Erythroblast (primary cell): ENCODE measurements at regions not wholly inside any gene's neighbourhood (a gene's known extent, or its start where the extent isn't known, plus 50 kb on each side); places are given as distances from the start of the nearest gene placed in this dataset.

ENCODE experiments used
- DNase-seq, 2 experiments: peaks; one replicate each; lab custom pipeline; 2025; lab: John Stamatoyannopoulos, UW
- GATA1 ChIP-seq: IDR thresholded peaks from 2 replicates; pipeline ENCODE4 v1.6.1; 2011; ENCODE audit warnings: low read depth, mild to moderate bottlenecking, control low read depth, low read length, moderate library complexity
- POLR2A ChIP-seq: IDR thresholded peaks from 2 replicates; pipeline ENCODE4 v1.6.1; 2011; ENCODE audit warnings: mild to moderate bottlenecking, low read length

- TF ChIP-seq POLR2A (no peak), GATA1 (no peak)
- no peak for DNase-seq
These were observed 169.0 kb downstream of the CHRM3 start for GRCh38 chr1:239555350-239555749.

GRCh38 chr1:239558559-239558958 is 172.2 kb downstream of the CHRM3 start:
- no peak for DNase-seq
- no peak for TF ChIP-seq POLR2A
- no peak for TF ChIP-seq GATA1

GRCh38 chr1:239558991-239559390 is 172.6 kb downstream of the CHRM3 start:
- TF ChIP-seq POLR2A, result no peak
- no peak for TF ChIP-seq GATA1
- DNase-seq, result no peak

- no peak for DNase-seq
- TF ChIP-seq GATA1 (no peak), POLR2A (no peak)
These were observed 174.6 kb downstream of the CHRM3 start for GRCh38 chr1:239560921-239561320.

GRCh38 chr1:239562095-239562494 is 175.7 kb downstream of the CHRM3 start:
- DNase-seq, result no peak
- TF ChIP-seq GATA1 (no peak), POLR2A (no peak)

- no peak for DNase-seq
- no peak for TF ChIP-seq POLR2A
- no peak for TF ChIP-seq GATA1
These were observed 177.3 kb downstream of the CHRM3 start for GRCh38 chr1:239563681-239564080.

- no peak for TF ChIP-seq GATA1
- no peak for TF ChIP-seq POLR2A
- no peak for DNase-seq
These were observed 179.7 kb downstream of the CHRM3 start for GRCh38 chr1:239566074-239566473.

- TF ChIP-seq GATA1 (no peak), POLR2A (no peak)
- DNase-seq, result no peak
These were observed 184.5 kb downstream of the CHRM3 start for GRCh38 chr1:239570878-239571277.

- no peak for TF ChIP-seq POLR2A
- TF ChIP-seq GATA1, result no peak
- DNase-seq, result no peak
These were observed 185.8 kb downstream of the CHRM3 start for GRCh38 chr1:239572183-239572582.

- no peak for TF ChIP-seq POLR2A
- TF ChIP-seq GATA1, result no peak
- no peak for DNase-seq
These were observed 187.7 kb downstream of the CHRM3 start for GRCh38 chr1:239574112-239574511.

GRCh38 chr1:239575113-239575512 is 188.7 kb downstream of the CHRM3 start:
- TF ChIP-seq GATA1 (no peak), POLR2A (no peak)
- DNase-seq, result no peak

GRCh38 chr1:239583536-239583935 is 197.2 kb downstream of the CHRM3 start:
- TF ChIP-seq POLR2A (no peak), GATA1 (no peak)
- DNase-seq, result no peak

- TF ChIP-seq POLR2A, result no peak
- TF ChIP-seq GATA1, result no peak
- no peak for DNase-seq
These were observed 199.8 kb downstream of the CHRM3 start for GRCh38 chr1:239586128-239586527.

GRCh38 chr1:239587066-239587465 is 200.7 kb downstream of the CHRM3 start:
- TF ChIP-seq GATA1 (no peak), POLR2A (no peak)
- peak in 1 of 2 experiments; percentile 0 for DNase-seq

GRCh38 chr1:239587574-239588369 is 201.4 kb downstream of the CHRM3 start:
- no peak for TF ChIP-seq GATA1
- TF ChIP-seq POLR2A, result no peak

GRCh38 chr1:239590556-239590955 is 204.2 kb downstream of the CHRM3 start:
- no peak for DNase-seq
- TF ChIP-seq GATA1 (no peak), POLR2A (no peak)

More at GRCh38 chr1:239587574-239588369, 201.4 kb downstream of the CHRM3 start:
- no peak for DNase-seq
